ENCODE measurements at regions not wholly inside any gene's neighbourhood (a gene's known extent, or its start where the extent isn't known, plus 50 kb on each side); places are given as distances from the start of the nearest gene placed in this dataset.
"Not testable (repeated sequence)": the region's sequence is repeated elsewhere in the genome, so short reads cannot be mapped to it uniquely, and the experiment has no call there.

- no peak for DNase-seq
- no peak for TF ChIP-seq EP300 (IDR thresholded peaks at IDR 0.05)
- TF ChIP-seq CTCF (IDR thresholded peaks at IDR 0.05): no peak
- TF ChIP-seq POLR2A (IDR thresholded peaks at IDR 0.05): no peak
- H3K36me3 ChIP-seq: no peaks in the 10 kb centered on the region
These were observed 98.9 kb upstream of the HMGA2 start for GRCh38 chr12:65725376-65725775.

GRCh38 chr12:65728455-65728847, 95.8 kb upstream of the HMGA2 start:
- Histone ChIP-seq H3K4me1 (ENCODE audit: insufficient read depth) (peaks cover 3% of the 10 kb centered on the region), H3K9me3 (peaks cover 0 to 5% of the 10 kb centered on the region in 2 donors), H3K27ac (no peak overlapping the region), H3K4me3 (no peak overlapping the region), H3K27me3 (no peaks in the 10 kb centered on the region), H3K36me3 (no peaks in the 10 kb centered on the region)
- DNase-seq: no peak
- intact Hi-C loops (cut with DNase I): no loop called here
- 39 to 44% (median 41%) methylated on average over 6 of the region's 6 CpGs for WGBS, 3 donors
- TF ChIP-seq CTCF (IDR thresholded peaks at IDR 0.05): no peak
- no peak for TF ChIP-seq EP300 (IDR thresholded peaks at IDR 0.05)
- TF ChIP-seq POLR2A (IDR thresholded peaks at IDR 0.05): no peak

More at GRCh38 chr12:65725376-65725775, 98.9 kb upstream of the HMGA2 start:
- WGBS, 3 donors: 90 to 96% (median 93%) methylated on average over 2 of the region's 2 CpGs
- Histone ChIP-seq H3K9me3 (peaks cover 0 to 2% of the 10 kb centered on the region in 2 donors), H3K4me1 (ENCODE audit: insufficient read depth) (peaks cover 3% of the 10 kb centered on the region), H3K27me3 (no peaks in the 10 kb centered on the region), H3K27ac (no peak overlapping the region), H3K4me3 (no peak overlapping the region)
- intact Hi-C loops (cut with DNase I): no loop called here

GRCh38 chr12:65728848-65729793, 95.2 kb upstream of the HMGA2 start:
- intact Hi-C loops (cut with DNase I): no loop called here
- TF ChIP-seq CTCF (IDR thresholded peaks at IDR 0.05): no peak
- TF ChIP-seq EP300 (IDR thresholded peaks at IDR 0.05): no peak
- peaks cover 3% of the 10 kb centered on the region for H3K4me1 ChIP-seq (ENCODE audit: insufficient read depth)
- H3K27me3 ChIP-seq: no peaks in the 10 kb centered on the region
- no peaks in the 10 kb centered on the region for H3K36me3 ChIP-seq
- DNase-seq: peak in 1 of 5 donors; percentile 16
- WGBS, 3 donors: 10% methylated on average over 66 of the region's 66 CpGs
- no peak overlapping the region for H3K27ac ChIP-seq
- H3K4me3 ChIP-seq: no peak overlapping the region
- H3K9me3 ChIP-seq: peaks cover 0 to 5% of the 10 kb centered on the region in 2 donors

- no peaks in the 10 kb centered on the region for H3K36me3 ChIP-seq
- H3K27me3 ChIP-seq: no peaks in the 10 kb centered on the region
- H3K4me1 ChIP-seq (ENCODE audit: insufficient read depth): peaks cover 3% of the 10 kb centered on the region
- H3K9me3 ChIP-seq: peaks cover 0 to 5% of the 10 kb centered on the region in 2 donors
- 80 to 85% (median 81%) methylated on average over 4 of the region's 4 CpGs for WGBS, 3 donors
- H3K27ac ChIP-seq: no peak overlapping the region
- intact Hi-C loops (cut with DNase I): no loop called here
- no peak overlapping the region for H3K4me3 ChIP-seq
- DNase-seq: no peak
- TF ChIP-seq EP300 (IDR thresholded peaks at IDR 0.05): no peak
- no peak for TF ChIP-seq CTCF (IDR thresholded peaks at IDR 0.05)
- TF ChIP-seq POLR2A (IDR thresholded peaks at IDR 0.05): no peak
These were observed 92.5 kb upstream of the HMGA2 start for GRCh38 chr12:65731771-65732170.

GRCh38 chr12:65733643-65734042, 90.6 kb upstream of the HMGA2 start:
- H3K27me3 ChIP-seq; H3K9me3 ChIP-seq; H3K27ac ChIP-seq; H3K4me3 ChIP-seq; intact Hi-C loops (cut with DNase I); H3K36me3 ChIP-seq; H3K4me1 ChIP-seq (ENCODE audit: insufficient read depth); DNase-seq: not testable (repeated sequence)
- 85 to 95% (median 93%) methylated on average over 2 of the region's 2 CpGs for WGBS, 3 donors
